ENCODE measurements at regions not wholly inside any gene's neighbourhood (a gene's known extent, or its start where the extent isn't known, plus 50 kb on each side); places are given as distances from the start of the nearest gene placed in this dataset.

DNA sequence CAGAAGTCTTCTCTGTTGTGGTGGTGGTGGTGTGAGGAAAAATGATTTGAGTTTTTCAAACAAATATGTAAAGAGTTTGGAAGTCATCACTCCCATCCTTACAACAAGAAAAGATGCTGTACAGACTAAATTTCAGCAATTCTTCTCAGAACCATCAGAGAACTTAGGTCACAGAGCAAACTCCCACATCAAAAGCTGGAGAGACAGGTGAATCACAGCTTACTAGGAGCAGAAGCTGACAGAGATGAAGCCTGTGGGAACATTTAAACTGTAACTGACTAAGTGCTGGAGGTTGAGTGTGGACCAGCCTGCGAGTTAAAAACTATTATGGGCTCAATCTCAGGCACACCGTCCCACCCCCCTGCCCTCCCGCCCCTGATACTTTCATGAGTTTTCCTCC, 97.3 kb downstream of the AKR1D1 start:
- TF ChIP-seq, protein P1, sequence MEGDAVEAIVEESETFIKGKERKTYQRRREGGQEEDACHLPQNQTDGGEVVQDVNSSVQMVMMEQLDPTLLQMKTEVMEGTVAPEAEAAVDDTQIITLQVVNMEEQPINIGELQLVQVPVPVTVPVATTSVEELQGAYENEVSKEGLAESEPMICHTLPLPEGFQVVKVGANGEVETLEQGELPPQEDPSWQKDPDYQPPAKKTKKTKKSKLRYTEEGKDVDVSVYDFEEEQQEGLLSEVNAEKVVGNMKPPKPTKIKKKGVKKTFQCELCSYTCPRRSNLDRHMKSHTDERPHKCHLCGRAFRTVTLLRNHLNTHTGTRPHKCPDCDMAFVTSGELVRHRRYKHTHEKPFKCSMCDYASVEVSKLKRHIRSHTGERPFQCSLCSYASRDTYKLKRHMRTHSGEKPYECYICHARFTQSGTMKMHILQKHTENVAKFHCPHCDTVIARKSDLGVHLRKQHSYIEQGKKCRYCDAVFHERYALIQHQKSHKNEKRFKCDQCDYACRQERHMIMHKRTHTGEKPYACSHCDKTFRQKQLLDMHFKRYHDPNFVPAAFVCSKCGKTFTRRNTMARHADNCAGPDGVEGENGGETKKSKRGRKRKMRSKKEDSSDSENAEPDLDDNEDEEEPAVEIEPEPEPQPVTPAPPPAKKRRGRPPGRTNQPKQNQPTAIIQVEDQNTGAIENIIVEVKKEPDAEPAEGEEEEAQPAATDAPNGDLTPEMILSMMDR (IDR thresholded peaks at IDR 0.05): no peak
- TF ChIP-seq POLR2A (IDR thresholded peaks at IDR 0.05): no peak
- TF ChIP-seq POLR2AphosphoS5 (IDR thresholded peaks at IDR 0.05): no peak
